Lower lobe of right lung (tissue), 2 donors: ENCODE measurements at regions not wholly inside any gene's neighbourhood (a gene's known extent, or its start where the extent isn't known, plus 50 kb on each side); places are given as distances from the start of the nearest gene placed in this dataset.

ENCODE experiments used
- ATAC-seq, 2 donors: fragments of 200-7000 bp; cut with Tn5 transposase; one replicate each; pipeline ENCODE4 v1.9.1; 2020 to 2022; ENCODE audit warnings: mild to moderate bottlenecking in 2 of 2, moderate library complexity in 2 of 2
- DNase-seq: peaks from one replicate; pipeline ENCODE4 v3.0.0-alpha.2; 2020
- H3K27ac ChIP-seq: fragments of 200-600 bp; one replicate; pipeline ENCODE4 v1.8.0; 2022
- H3K27me3 ChIP-seq: fragments of 200-600 bp; one replicate; pipeline ENCODE4 v1.8.0; 2022; ENCODE audit warnings: low read depth
- H3K36me3 ChIP-seq: fragments of 200-600 bp; one replicate; pipeline ENCODE4 v1.8.0; 2022; ENCODE audit warnings: mild to moderate bottlenecking
- H3K4me1 ChIP-seq: fragments of 200-600 bp; one replicate; pipeline ENCODE4 v1.8.0; 2022
- H3K4me3 ChIP-seq: fragments of 200-600 bp; one replicate; pipeline ENCODE4 v1.8.0; 2022; ENCODE audit warnings: mild to moderate bottlenecking
- H3K9me3 ChIP-seq: fragments of 200-600 bp; one replicate; pipeline ENCODE4 v1.8.0; 2022
- intact Hi-C: fragments of 100-400 bp; cut with DNase I; formaldehyde crosslinking; loops from one replicate; pipeline ENCODE4 v1.11.0; 2022
- TF ChIP-seq, protein P1 (sequence below): fragments of 200-600 bp; IDR thresholded peaks from one replicate; pipeline ENCODE4 v1.8.0; 2022; ENCODE audit warnings: antibody characterized with exemption, mild to moderate bottlenecking
- donor health status: DM: no; HTN: yes; CAD: no; lungs with severe emphysema.

DNA sequence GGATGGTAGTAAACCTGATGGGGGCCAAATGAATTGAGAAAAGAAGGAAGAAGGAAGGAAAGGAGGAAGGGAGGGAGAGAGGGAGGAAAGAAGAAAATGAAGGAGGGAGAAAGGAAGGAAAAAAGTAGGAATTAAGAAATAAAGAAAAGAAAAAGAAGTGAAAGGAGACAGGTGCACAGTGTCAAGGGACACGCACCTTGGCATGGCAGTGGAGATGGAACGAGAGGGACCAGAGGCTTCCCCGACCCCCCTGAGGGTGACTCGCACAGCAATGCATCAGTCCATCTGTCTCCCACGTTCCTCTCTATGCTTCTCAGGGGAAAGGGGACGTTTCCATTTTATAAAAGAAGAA lies 199.6 kb downstream of the CXCL12 start:
- ATAC-seq, result no peak
- TF ChIP-seq, protein P1, sequence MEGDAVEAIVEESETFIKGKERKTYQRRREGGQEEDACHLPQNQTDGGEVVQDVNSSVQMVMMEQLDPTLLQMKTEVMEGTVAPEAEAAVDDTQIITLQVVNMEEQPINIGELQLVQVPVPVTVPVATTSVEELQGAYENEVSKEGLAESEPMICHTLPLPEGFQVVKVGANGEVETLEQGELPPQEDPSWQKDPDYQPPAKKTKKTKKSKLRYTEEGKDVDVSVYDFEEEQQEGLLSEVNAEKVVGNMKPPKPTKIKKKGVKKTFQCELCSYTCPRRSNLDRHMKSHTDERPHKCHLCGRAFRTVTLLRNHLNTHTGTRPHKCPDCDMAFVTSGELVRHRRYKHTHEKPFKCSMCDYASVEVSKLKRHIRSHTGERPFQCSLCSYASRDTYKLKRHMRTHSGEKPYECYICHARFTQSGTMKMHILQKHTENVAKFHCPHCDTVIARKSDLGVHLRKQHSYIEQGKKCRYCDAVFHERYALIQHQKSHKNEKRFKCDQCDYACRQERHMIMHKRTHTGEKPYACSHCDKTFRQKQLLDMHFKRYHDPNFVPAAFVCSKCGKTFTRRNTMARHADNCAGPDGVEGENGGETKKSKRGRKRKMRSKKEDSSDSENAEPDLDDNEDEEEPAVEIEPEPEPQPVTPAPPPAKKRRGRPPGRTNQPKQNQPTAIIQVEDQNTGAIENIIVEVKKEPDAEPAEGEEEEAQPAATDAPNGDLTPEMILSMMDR, result no peak
- intact Hi-C loops, result no loop called here
- no peak for DNase-seq
- no peaks in the 10 kb centered on the region for H3K4me1 ChIP-seq
- H3K9me3 ChIP-seq, result no peaks in the 10 kb centered on the region
- no peaks in the 10 kb centered on the region for H3K36me3 ChIP-seq
- H3K4me3 ChIP-seq, result no peak overlapping the region
- H3K27me3 ChIP-seq, result no peaks in the 10 kb centered on the region
- no peak overlapping the region for H3K27ac ChIP-seq

DNA sequence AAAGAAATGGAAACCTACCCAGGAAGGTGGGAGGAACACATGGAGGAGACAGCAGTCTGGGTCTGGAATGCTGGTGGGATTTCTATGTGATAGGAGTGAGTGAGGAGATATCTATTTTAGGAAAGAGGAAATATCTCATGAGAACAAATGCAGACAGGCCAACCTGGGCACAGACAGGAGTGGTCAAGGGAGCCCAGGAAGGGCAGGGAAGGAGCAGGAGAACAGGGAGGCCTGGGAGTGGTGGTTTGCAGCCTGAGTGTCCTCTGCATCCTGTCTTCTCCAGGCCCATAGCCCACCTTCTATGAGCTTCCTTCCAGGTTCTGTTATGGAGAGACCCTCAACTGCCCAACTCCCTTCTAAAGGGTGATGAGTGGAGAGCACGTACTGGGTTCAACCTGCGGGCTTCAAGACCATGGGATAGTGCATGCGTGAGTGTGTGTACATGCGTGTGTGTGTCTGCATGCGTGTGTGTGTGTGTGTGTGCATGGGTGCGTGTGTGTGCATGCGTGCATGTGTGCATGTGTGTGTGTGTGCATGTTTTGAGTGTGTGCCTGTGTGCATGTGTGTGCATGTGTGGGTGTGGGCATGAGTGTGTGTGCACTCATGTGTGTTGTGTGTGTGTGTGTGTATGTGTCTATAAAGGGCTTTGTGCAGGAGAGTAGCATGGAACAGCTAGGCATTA lies 200.1 kb downstream of the CXCL12 start:
- ATAC-seq, result peak in 1 of 2 donors; percentile 15

GRCh38 chr10:44183667-44184632 lies 200.9 kb downstream of the CXCL12 start:
- ATAC-seq (no peak), DNase-seq (no peak)
- intact Hi-C loops, result no loop called here
- TF ChIP-seq, protein P1, result no peak
- Histone ChIP-seq H3K4me1 (no peaks in the 10 kb centered on the region), H3K4me3 (no peak overlapping the region), H3K27ac (no peak overlapping the region), H3K36me3 (no peaks in the 10 kb centered on the region), H3K9me3 (no peaks in the 10 kb centered on the region), H3K27me3 (no peaks in the 10 kb centered on the region)

More for the DNA sequence above, 200.1 kb downstream of the CXCL12 start:
- Histone ChIP-seq H3K4me1 (no peaks in the 10 kb centered on the region), H3K27ac (no peak overlapping the region), H3K9me3 (no peaks in the 10 kb centered on the region), H3K36me3 (no peaks in the 10 kb centered on the region), H3K27me3 (no peaks in the 10 kb centered on the region), H3K4me3 (no peak overlapping the region)
- intact Hi-C loops, result no loop called here
- DNase-seq, result no peak
- TF ChIP-seq, protein P1, result no peak

DNA sequence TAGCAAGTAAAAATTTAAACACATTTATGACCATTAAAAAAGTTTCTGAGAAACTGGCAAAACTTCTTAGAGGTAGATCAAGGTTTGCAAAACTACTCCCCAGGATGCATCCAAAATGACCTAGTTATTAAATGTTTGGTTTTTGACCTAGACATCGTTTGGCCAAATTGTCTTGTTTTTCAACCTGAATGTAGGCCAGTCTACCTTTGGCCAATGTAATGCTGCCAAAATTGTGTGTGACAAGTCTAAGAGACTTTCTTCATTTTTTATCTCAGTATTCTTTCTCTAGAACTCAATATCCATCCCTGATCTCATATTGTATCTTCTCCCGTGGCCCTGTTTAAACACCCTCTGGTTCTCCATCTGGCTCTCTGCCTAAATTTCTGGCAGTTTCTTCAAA lies 202.0 kb downstream of the CXCL12 start:
- no peak for ATAC-seq
- no peaks in the 10 kb centered on the region for H3K9me3 ChIP-seq
- TF ChIP-seq, protein P1, result no peak
- no peaks in the 10 kb centered on the region for H3K4me1 ChIP-seq
- DNase-seq, result no peak
- no peak overlapping the region for H3K4me3 ChIP-seq
- no peaks in the 10 kb centered on the region for H3K27me3 ChIP-seq
- intact Hi-C loops, result no loop called here
- H3K36me3 ChIP-seq, result no peaks in the 10 kb centered on the region
- no peak overlapping the region for H3K27ac ChIP-seq

DNA sequence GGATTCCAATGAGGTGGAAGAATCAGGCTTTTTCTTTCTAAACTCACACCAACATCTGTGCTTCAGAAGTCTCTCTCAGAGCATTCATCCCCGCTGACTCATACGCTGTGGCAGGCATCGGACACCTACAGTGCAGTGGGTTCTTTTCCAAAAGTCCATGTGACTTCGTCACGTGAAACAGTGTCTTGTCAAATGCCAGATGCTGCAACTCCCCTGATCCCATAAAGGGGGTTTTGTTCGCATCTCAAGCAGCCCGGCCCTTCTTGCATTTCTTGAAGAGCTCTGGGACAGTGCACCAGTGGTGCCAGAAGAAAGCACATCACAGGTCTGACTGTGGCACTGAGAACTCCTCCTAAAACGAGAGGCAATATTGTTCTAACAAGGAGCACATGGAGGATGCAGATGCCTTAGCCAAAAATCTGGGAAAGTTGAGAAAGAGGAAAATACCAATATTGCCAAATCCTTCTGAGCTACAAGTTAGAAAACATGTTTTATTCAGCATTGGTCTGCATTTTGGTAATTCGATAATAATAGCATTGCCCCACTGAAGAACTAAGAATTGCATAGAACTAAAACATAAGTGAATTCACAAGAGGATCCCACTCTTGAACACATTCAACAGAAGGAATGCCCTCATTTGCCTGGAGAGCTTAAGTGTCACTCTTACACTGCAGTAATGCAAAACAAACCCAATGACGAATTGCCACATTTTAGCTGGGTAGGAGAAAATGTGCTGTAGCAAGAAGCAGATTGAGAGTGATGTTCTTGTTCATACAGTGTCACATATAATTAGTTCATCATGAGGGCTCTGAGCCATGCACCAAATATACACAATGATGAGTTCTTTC lies 204.4 kb downstream of the CXCL12 start:
- H3K27ac ChIP-seq, result no peak overlapping the region
- no peaks in the 10 kb centered on the region for H3K27me3 ChIP-seq
- TF ChIP-seq, protein P1, result no peak
- intact Hi-C loops, result no loop called here
- DNase-seq, result no peak
- no peaks in the 10 kb centered on the region for H3K9me3 ChIP-seq
- H3K4me1 ChIP-seq, result no peaks in the 10 kb centered on the region
- H3K36me3 ChIP-seq, result no peaks in the 10 kb centered on the region
- H3K4me3 ChIP-seq, result no peak overlapping the region
- peak in 1 of 2 donors; percentile 56 for ATAC-seq
